ENCODE measurements at regions not wholly inside any gene's neighbourhood (a gene's known extent, or its start where the extent isn't known, plus 50 kb on each side); places are given as distances from the start of the nearest gene placed in this dataset.

- no peak for DNase-seq (ENCODE audit: low read depth)
Measured at GRCh38 chr4:129550281-129550785, 454.4 kb downstream of the C4orf33 start.

GRCh38 chr4:129561280-129561679 lies 465.3 kb downstream of the C4orf33 start:
- no peak for DNase-seq (ENCODE audit: low read depth)

GRCh38 chr4:129561886-129562671 lies 466.1 kb downstream of the C4orf33 start:
- DNase-seq (ENCODE audit: low read depth): no peak

- DNase-seq (ENCODE audit: low read depth): no peak
Measured at GRCh38 chr4:129565214-129565613, 469.3 kb downstream of the C4orf33 start.

- DNase-seq (ENCODE audit: low read depth): no peak
Measured at GRCh38 chr4:129570326-129570725, 474.4 kb downstream of the C4orf33 start.

- DNase-seq (ENCODE audit: low read depth): no peak
Measured at GRCh38 chr4:129578336-129578735, 482.4 kb downstream of the C4orf33 start.

- DNase-seq (ENCODE audit: low read depth): no peak
Measured at GRCh38 chr4:129581305-129581704, 485.4 kb downstream of the C4orf33 start.

GRCh38 chr4:129583868-129584267 lies 487.9 kb downstream of the C4orf33 start:
- DNase-seq (ENCODE audit: low read depth): peak; percentile 76

GRCh38 chr4:129598582-129598981 lies 502.6 kb downstream of the C4orf33 start:
- no peak for DNase-seq (ENCODE audit: low read depth)

- no peak for DNase-seq (ENCODE audit: low read depth)
Measured at GRCh38 chr4:129600898-129601297, 504.9 kb downstream of the C4orf33 start.

- DNase-seq (ENCODE audit: low read depth): no peak
Measured at GRCh38 chr4:129602447-129602846, 506.5 kb downstream of the C4orf33 start.

- no peak for DNase-seq (ENCODE audit: low read depth)
Measured at GRCh38 chr4:129603241-129603931, 507.4 kb downstream of the C4orf33 start.

- DNase-seq (ENCODE audit: low read depth): no peak
Measured at GRCh38 chr4:129604632-129605255, 508.8 kb downstream of the C4orf33 start.

- DNase-seq (ENCODE audit: low read depth): no peak
Measured at GRCh38 chr4:129614611-129615010, 518.7 kb downstream of the C4orf33 start.

GRCh38 chr4:129622566-129622965 lies 526.6 kb downstream of the C4orf33 start:
- DNase-seq (ENCODE audit: low read depth): no peak

- DNase-seq (ENCODE audit: low read depth): no peak
Measured at GRCh38 chr4:129623233-129623875, 527.4 kb downstream of the C4orf33 start.

GRCh38 chr4:129641179-129641578 lies 545.2 kb downstream of the C4orf33 start:
- peak; percentile 34 for DNase-seq (ENCODE audit: low read depth)

GRCh38 chr4:129645461-129645860 lies 549.5 kb downstream of the C4orf33 start:
- DNase-seq (ENCODE audit: low read depth): no peak

GRCh38 chr4:129668092-129668491 lies 572.1 kb downstream of the C4orf33 start:
- DNase-seq (ENCODE audit: low read depth): no peak

GRCh38 chr4:129672941-129673340 lies 577.0 kb downstream of the C4orf33 start:
- no peak for DNase-seq (ENCODE audit: low read depth)

- DNase-seq (ENCODE audit: low read depth): no peak
Measured at GRCh38 chr4:129675036-129675435, 579.1 kb downstream of the C4orf33 start.

GRCh38 chr4:129676934-129677333 lies 581.0 kb downstream of the C4orf33 start:
- no peak for DNase-seq (ENCODE audit: low read depth)

Measured in stromal cell of bone marrow (primary cell).